GM12878 (cell line): ENCODE measurements at regions not wholly inside any gene's neighbourhood (a gene's known extent, or its start where the extent isn't known, plus 50 kb on each side); places are given as distances from the start of the nearest gene placed in this dataset.

Source experiments
- ATAC-seq: fragments of 200-7000 bp; cut with Tn5 transposase; 3 replicates; pipeline ENCODE4 v1.9.1; 2020; ENCODE audit warnings: mild to moderate bottlenecking, moderate library complexity
- BruUV-seq: library from RNA; stranded (reverse); fragments of 400-500 nt; replicated peaks from 2 replicates; lab custom pipeline; 2021; lab: Mats Ljungman, UMichigan
- CTCF ChIA-PET: fragments of 300-600 bp; sonication (Branson Sonifier 250); formaldehyde crosslinking; extraction: SDS; loops from one replicate; lab custom pipeline; 2021; ENCODE audit warnings: inconsistent platforms; lab: Yijun Ruan, JAX
- POLR2A ChIA-PET: fragments of 350-600 bp; formaldehyde crosslinking; extraction: SDS; loops from one replicate; lab custom pipeline; 2021; ENCODE audit warnings: inconsistent platforms; lab: Charles Lee
- RAD21 ChIA-PET: fragments of 300-600 bp; sonication (Branson Sonifier 250); formaldehyde crosslinking; loops from one replicate; lab custom pipeline; 2023; ENCODE audit warnings: antibody characterized with exemption; ENCODE audit not compliant: unreplicated experiment; lab: Charles Lee
- SMC1A ChIA-PET: fragments of 300-600 bp; sonication (Branson Sonifier 250); formaldehyde crosslinking; loops from one replicate; lab custom pipeline; 2023; ENCODE audit not compliant: unreplicated experiment, uncharacterized antibody; lab: Charles Lee
- DNase-seq: peaks from one replicate; pipeline ENCODE4 v3.0.0-alpha.2; 2011; ENCODE audit warnings: low read depth, low spot score
- FAIRE-seq: peaks from 3 replicates; lab custom pipeline; 2011; peaks lifted over from hg19 to GRCh38; lab: Jason Lieb, UNC
- H2AFZ ChIP-seq: 2 replicates; pipeline ENCODE4 v1.6.0; 2011; ENCODE audit warnings: low read depth, low read length, control low read depth; ENCODE audit not compliant: control insufficient read depth
- H3K27ac ChIP-seq: 2 replicates; pipeline ENCODE4 v1.5.1; 2011; ENCODE audit warnings: control low read depth; ENCODE audit not compliant: control insufficient read depth, insufficient read depth
- H3K27me3 ChIP-seq, 2 experiments: replicated peaks in 1 of 2; 2 replicates each; pipeline versions ENCODE4 v1.6.0 to v1.6.1; 2011; ENCODE audit warnings: low read length in 1 of 2; ENCODE audit not compliant: control insufficient read depth in 2 of 2, insufficient read depth in 2 of 2
- H3K36me3 ChIP-seq, 2 experiments: 2 replicates each; pipeline ENCODE4 v1.5.1; 2011; ENCODE audit warnings: low read length in 1 of 2; ENCODE audit not compliant: control insufficient read depth in 2 of 2, insufficient read depth in 2 of 2
- H3K4me1 ChIP-seq: 2 replicates; pipeline ENCODE4 v1.6.1; 2011; ENCODE audit warnings: mild to moderate bottlenecking, low read length, moderate library complexity, mixed read lengths; ENCODE audit not compliant: control insufficient read depth, insufficient read depth
- H3K4me2 ChIP-seq: 2 replicates; pipeline ENCODE4 v1.6.0; 2011; ENCODE audit warnings: control low read depth; ENCODE audit not compliant: control insufficient read depth, insufficient read depth
- H3K4me3 ChIP-seq: fragments of 200-600 bp; sonication (generic); 2 replicates; pipeline ENCODE4 v1.5.1; 2016
- H3K79me2 ChIP-seq: 2 replicates; pipeline ENCODE4 v1.6.0; 2011; ENCODE audit warnings: low read length; ENCODE audit not compliant: control insufficient read depth, insufficient read depth
- H3K9ac ChIP-seq: 2 replicates; pipeline ENCODE4 v1.8.0; 2011; ENCODE audit warnings: low read length, control low read depth, mixed read lengths; ENCODE audit not compliant: control insufficient read depth, insufficient read depth
- H3K9me3 ChIP-seq: replicated peaks from 3 replicates; pipeline ENCODE4 v1.5.1; 2011; ENCODE audit warnings: mild to moderate bottlenecking, low read length; ENCODE audit not compliant: control insufficient read depth, insufficient read depth
- H4K20me1 ChIP-seq: 2 replicates; pipeline ENCODE4 v1.6.0; 2011; ENCODE audit not compliant: control insufficient read depth, insufficient read depth
- BHLHE40 ChIP-seq, 2 experiments: fragments of 450-650 bp in 1 of 2; IDR thresholded peaks; 2 replicates each; pipeline ENCODE4 v1.6.1; 2011 to 2017; ENCODE audit warnings: low read depth in 2 of 2, borderline replicate concordance in 1 of 2, improper control_type of control experiment in 1 of 2, low read length in 1 of 2, mild to moderate bottlenecking in 1 of 2
- BRCA1 ChIP-seq: IDR thresholded peaks from 2 replicates; pipeline ENCODE4 v1.6.1; 2011; ENCODE audit warnings: low read depth, low read length, improper control_type of control experiment
- CHD1 ChIP-seq: IDR thresholded peaks from 2 replicates; pipeline ENCODE4 v1.6.1; 2012; ENCODE audit warnings: low read depth, low read length, improper control_type of control experiment
- CUX1 ChIP-seq: IDR thresholded peaks from 2 replicates; pipeline ENCODE4 v1.6.1; 2012; ENCODE audit warnings: improper control_type of control experiment, low read depth, low read length; ENCODE audit not compliant: insufficient replicate concordance
- DPF2 ChIP-seq: fragments of 450-650 bp; IDR thresholded peaks from 2 replicates; pipeline ENCODE4 v1.6.1; 2017; ENCODE audit warnings: mild to moderate bottlenecking
- NFYB ChIP-seq: IDR thresholded peaks from 2 replicates; pipeline ENCODE4 v1.6.1; 2011; ENCODE audit warnings: low read depth, mild to moderate bottlenecking, low read length, improper control_type of control experiment, moderate library complexity; ENCODE audit not compliant: insufficient read depth
- NKRF ChIP-seq: fragments of 450-650 bp; conservative IDR thresholded peaks from 2 replicates; pipeline ENCODE4 v1.6.1; 2017; ENCODE audit warnings: mild to moderate bottlenecking, moderate library complexity
- USF1 ChIP-seq: IDR thresholded peaks from 2 replicates; pipeline ENCODE4 v1.6.1; 2011; ENCODE audit warnings: borderline replicate concordance, low read depth, mild to moderate bottlenecking, moderate library complexity, mixed read lengths, low read length; ENCODE audit not compliant: insufficient read depth; ENCODE audit errors: extremely low read length
- ZBTB4 ChIP-seq: fragments of 450-650 bp; formaldehyde crosslinking; IDR thresholded peaks from 2 replicates; pipeline ENCODE4 v1.4.0; 2022; ENCODE audit warnings: mild to moderate bottlenecking, moderate library complexity
- ZNF217 ChIP-seq: fragments of 450-650 bp; IDR thresholded peaks from 2 replicates; pipeline ENCODE4 v1.6.1; 2017; ENCODE audit warnings: antibody characterized with exemption, mild to moderate bottlenecking
- WGBS: methylation state at CpG from one replicate; pipeline ENCODE4 v1.1.6; 2016; ENCODE audit warnings: low lambda C conversion rate; ENCODE audit not compliant: insufficient replicate concordance, insufficient coverage; ENCODE audit errors: missing lambda C conversion rate; 5-methylcytosine and 5-hydroxymethylcytosine counted together
- in situ Hi-C: fragments of 300-500 bp; cut with MboI; formaldehyde crosslinking; loops from 9 replicates; pipeline ENCODE4 v1.14.3; 2018; ENCODE audit warnings: mixed read lengths
- intact Hi-C: fragments of 100-400 bp; cut with micrococcal nuclease; formaldehyde crosslinking; loops from one replicate; pipeline ENCODE4 v1.14.2; 2022; ENCODE audit not compliant: unreplicated experiment

GRCh38 chr12:86748894-86749293, 492.7 kb upstream of the MGAT4C start:
- in situ Hi-C loops (no loop called here), intact Hi-C loops (no loop called here)
- WGBS: 14% methylated on average over 2 of the region's 2 CpGs
- H3K9me3 ChIP-seq: no peaks in the 10 kb centered on the region
- ChIA-PET POLR2A (no interaction called here), CTCF (no interaction called here), SMC1A (no interaction called here), RAD21 (no interaction called here)
- H3K79me2 ChIP-seq: no peaks in the 10 kb centered on the region
- FAIRE-seq (no peak), DNase-seq (no peak), ATAC-seq (no peak)
- no peaks in the 10 kb centered on the region for H3K36me3 ChIP-seq
- H4K20me1 ChIP-seq: no peaks in the 10 kb centered on the region
- no peak overlapping the region for H3K27ac ChIP-seq
- H3K4me1 ChIP-seq: no peaks in the 10 kb centered on the region
- H3K4me2 ChIP-seq: no peak overlapping the region
- TF ChIP-seq CHD1 (no peak), CUX1 (no peak), NKRF (no peak), NFYB (no peak), DPF2 (no peak), ZBTB4 (CRISPR knock-in tag) (no peak), BHLHE40 (IDR thresholded peaks at IDR 0.05; ENCODE audit: borderline replicate concordance in 1 of 2, low read depth in 2 of 2, low read length in 1 of 2) (no peak), BRCA1 (no peak), USF1 (no peak), ZNF217 (no peak)
- H3K4me3 ChIP-seq: no peak overlapping the region
- H3K27me3 ChIP-seq: no peaks in the 10 kb centered on the region; a peak in 1 of 4 replicates
- BruUV-seq: no TSS peak
- no peak overlapping the region for H2AFZ ChIP-seq
- no peak overlapping the region for H3K9ac ChIP-seq
